Left ventricle myocardium inferior (tissue), 1 donor: ENCODE measurements at regions not wholly inside any gene's neighbourhood (a gene's known extent, or its start where the extent isn't known, plus 50 kb on each side); places are given as distances from the start of the nearest gene placed in this dataset.

Experiments
- DNase-seq: peaks from one replicate; pipeline ENCODE4 v3.0.0-alpha.2; 2020
- H3K27ac ChIP-seq: fragments of 200-600 bp; replicated peaks from 2 replicates; pipeline ENCODE4 v1.8.0; 2021
- H3K27me3 ChIP-seq: fragments of 200-600 bp; 2 replicates; pipeline ENCODE4 v1.8.0; 2021; ENCODE audit warnings: low read depth
- H3K36me3 ChIP-seq: fragments of 200-600 bp; 2 replicates; pipeline ENCODE4 v1.8.0; 2021
- H3K4me1 ChIP-seq: fragments of 200-600 bp; 2 replicates; pipeline ENCODE4 v1.8.0; 2021
- H3K4me3 ChIP-seq: fragments of 200-600 bp; 2 replicates; pipeline ENCODE4 v1.8.0; 2021; ENCODE audit warnings: mild to moderate bottlenecking, moderate library complexity
- H3K9me3 ChIP-seq: fragments of 200-600 bp; replicated peaks from 2 replicates; pipeline ENCODE4 v1.8.0; 2021
- CTCF ChIP-seq: fragments of 200-600 bp; IDR thresholded peaks from 2 replicates; pipeline ENCODE4 v1.8.0; 2021; ENCODE audit warnings: antibody characterized with exemption, mild to moderate bottlenecking, borderline replicate concordance
- intact Hi-C: fragments of 100-400 bp; cut with micrococcal nuclease; formaldehyde crosslinking; loops from one replicate; pipeline ENCODE4 v1.11.0; 2022
- donor health status: DM: no; HTN: yes; CAD: no; lungs with severe emphysema.

GRCh38 chr11:90775567-90776165, 552.8 kb upstream of the CHORDC1 start:
- Histone ChIP-seq H3K4me1 (no peaks in the 10 kb centered on the region), H3K9me3 (peaks cover 32% of the 10 kb centered on the region), H3K4me3 (no peak overlapping the region), H3K27ac (no peak overlapping the region), H3K27me3 (no peaks in the 10 kb centered on the region), H3K36me3 (no peaks in the 10 kb centered on the region)
- no peak for TF ChIP-seq CTCF
- no peak for DNase-seq
- intact Hi-C loops, result no loop called here

GRCh38 chr11:90774727-90775566, 552.1 kb upstream of the CHORDC1 start:
- H3K27ac ChIP-seq, result no peak overlapping the region
- intact Hi-C loops, result no loop called here
- TF ChIP-seq CTCF, result no peak
- H3K9me3 ChIP-seq, result peaks cover 32% of the 10 kb centered on the region
- H3K36me3 ChIP-seq, result no peaks in the 10 kb centered on the region
- H3K27me3 ChIP-seq, result no peaks in the 10 kb centered on the region
- no peak for DNase-seq
- no peak overlapping the region for H3K4me3 ChIP-seq
- H3K4me1 ChIP-seq, result no peaks in the 10 kb centered on the region

DNA sequence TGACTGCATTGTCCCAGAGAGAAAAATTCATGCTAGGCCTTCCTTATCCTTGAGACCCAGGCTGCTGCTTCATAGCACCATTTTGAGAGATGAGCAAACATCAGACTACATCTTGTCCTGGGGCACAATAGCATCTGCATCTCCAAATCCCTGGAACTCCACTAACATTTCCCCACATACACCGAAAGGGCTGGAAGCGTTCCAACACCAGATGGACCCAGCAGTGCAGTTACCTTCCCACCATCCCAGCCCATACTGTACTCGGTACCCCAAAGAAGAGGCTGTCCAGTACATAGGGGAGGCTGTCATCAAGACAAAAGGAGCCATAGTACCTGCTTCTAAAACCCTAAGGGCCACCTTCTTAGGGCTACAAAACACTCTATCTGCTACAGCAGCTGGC, 547.2 kb upstream of the CHORDC1 start:
- no peak overlapping the region for H3K27ac ChIP-seq
- DNase-seq, result no peak
- H3K9me3 ChIP-seq, result peaks cover 28% of the 10 kb centered on the region
- intact Hi-C loops, result no loop called here
- no peak overlapping the region for H3K4me3 ChIP-seq
- no peaks in the 10 kb centered on the region for H3K36me3 ChIP-seq
- H3K4me1 ChIP-seq, result no peaks in the 10 kb centered on the region
- no peak for TF ChIP-seq CTCF
- H3K27me3 ChIP-seq, result no peaks in the 10 kb centered on the region

GRCh38 chr11:90766121-90766520, 543.3 kb upstream of the CHORDC1 start:
- DNase-seq, result no peak
- intact Hi-C loops, result no loop called here

DNA sequence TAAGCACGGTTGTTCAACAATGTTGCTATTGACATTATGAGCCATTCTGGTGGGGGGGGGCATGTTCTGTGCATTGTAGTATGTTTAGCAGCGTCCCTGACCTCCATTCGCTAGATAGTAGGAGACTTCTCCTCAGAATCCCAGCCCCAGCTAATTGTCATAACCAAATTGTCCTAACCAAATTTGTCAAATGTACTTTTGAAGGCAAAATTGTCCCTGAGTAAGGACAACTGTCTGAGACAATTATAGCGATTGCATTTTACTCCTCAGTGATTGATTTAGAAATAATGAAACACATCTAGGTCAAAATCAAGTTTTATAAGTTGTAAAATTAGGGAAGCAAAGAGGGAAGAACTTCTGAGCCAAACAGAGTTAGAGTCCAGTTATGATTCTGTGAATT, 541.8 kb upstream of the CHORDC1 start:
- Histone ChIP-seq H3K27ac (no peak overlapping the region), H3K9me3 (no peaks in the 10 kb centered on the region), H3K36me3 (no peaks in the 10 kb centered on the region), H3K4me1 (no peaks in the 10 kb centered on the region), H3K4me3 (no peak overlapping the region), H3K27me3 (no peaks in the 10 kb centered on the region)
- intact Hi-C loops, result no loop called here
- no peak for DNase-seq
- no peak for TF ChIP-seq CTCF

More at GRCh38 chr11:90766121-90766520, 543.3 kb upstream of the CHORDC1 start:
- Histone ChIP-seq H3K27ac (no peak overlapping the region), H3K4me3 (no peak overlapping the region), H3K27me3 (no peaks in the 10 kb centered on the region), H3K36me3 (no peaks in the 10 kb centered on the region), H3K4me1 (no peaks in the 10 kb centered on the region), H3K9me3 (peaks cover 3% of the 10 kb centered on the region)
- no peak for TF ChIP-seq CTCF
